GM12873 (cell line): ENCODE measurements at regions not wholly inside any gene's neighbourhood (a gene's known extent, or its start where the extent isn't known, plus 50 kb on each side); places are given as distances from the start of the nearest gene placed in this dataset.

Experiments used
- TF ChIP-seq, protein P1 (sequence below): IDR thresholded peaks from 2 replicates; pipeline ENCODE4 v1.5.1; 2012; ENCODE audit warnings: low read depth, mild to moderate bottlenecking, moderate library complexity, low read length, control low read depth; ENCODE audit not compliant: insufficient read depth; ENCODE audit errors: missing control alignments

DNA sequence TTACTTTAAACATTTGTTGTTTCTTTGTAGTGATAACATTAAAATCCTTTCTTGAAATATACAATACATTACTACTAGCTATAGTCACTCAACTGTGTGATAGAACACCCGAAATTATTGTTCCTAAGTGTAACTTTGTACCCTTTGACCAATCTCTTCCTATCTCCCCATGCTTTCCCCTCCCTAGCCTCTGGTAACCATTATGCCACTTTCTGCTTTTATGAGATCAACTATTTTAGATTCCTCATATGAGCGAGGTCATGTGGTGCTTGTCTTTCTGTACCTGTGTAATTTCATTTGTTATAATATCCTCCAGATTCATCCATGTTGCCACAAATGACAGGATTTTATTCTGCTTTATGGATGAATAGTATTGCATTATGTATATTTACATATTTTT is 629.0 kb downstream of the USP25 start:
- TF ChIP-seq, protein P1, sequence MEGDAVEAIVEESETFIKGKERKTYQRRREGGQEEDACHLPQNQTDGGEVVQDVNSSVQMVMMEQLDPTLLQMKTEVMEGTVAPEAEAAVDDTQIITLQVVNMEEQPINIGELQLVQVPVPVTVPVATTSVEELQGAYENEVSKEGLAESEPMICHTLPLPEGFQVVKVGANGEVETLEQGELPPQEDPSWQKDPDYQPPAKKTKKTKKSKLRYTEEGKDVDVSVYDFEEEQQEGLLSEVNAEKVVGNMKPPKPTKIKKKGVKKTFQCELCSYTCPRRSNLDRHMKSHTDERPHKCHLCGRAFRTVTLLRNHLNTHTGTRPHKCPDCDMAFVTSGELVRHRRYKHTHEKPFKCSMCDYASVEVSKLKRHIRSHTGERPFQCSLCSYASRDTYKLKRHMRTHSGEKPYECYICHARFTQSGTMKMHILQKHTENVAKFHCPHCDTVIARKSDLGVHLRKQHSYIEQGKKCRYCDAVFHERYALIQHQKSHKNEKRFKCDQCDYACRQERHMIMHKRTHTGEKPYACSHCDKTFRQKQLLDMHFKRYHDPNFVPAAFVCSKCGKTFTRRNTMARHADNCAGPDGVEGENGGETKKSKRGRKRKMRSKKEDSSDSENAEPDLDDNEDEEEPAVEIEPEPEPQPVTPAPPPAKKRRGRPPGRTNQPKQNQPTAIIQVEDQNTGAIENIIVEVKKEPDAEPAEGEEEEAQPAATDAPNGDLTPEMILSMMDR = no peak

DNA sequence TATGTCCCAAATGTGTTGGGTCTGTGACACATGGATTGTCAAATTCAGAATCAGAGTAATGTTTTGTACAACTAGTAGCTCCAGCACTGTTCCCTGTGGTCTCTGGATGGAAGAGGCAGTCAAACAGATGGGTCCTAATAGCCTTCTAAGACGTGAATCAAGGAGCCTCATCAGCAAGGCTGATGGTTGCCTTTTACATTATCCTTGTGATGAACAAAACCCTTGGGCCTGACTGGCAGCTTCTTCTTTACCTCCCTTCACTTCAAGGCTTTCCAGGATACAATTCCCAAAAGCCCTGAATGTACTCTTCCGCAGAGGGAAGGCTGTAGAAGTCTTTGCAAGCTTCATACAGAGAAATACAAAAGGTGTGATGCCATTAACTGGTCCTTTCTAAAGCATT is 633.3 kb downstream of the USP25 start:
- TF ChIP-seq, protein P1 = no peak

DNA sequence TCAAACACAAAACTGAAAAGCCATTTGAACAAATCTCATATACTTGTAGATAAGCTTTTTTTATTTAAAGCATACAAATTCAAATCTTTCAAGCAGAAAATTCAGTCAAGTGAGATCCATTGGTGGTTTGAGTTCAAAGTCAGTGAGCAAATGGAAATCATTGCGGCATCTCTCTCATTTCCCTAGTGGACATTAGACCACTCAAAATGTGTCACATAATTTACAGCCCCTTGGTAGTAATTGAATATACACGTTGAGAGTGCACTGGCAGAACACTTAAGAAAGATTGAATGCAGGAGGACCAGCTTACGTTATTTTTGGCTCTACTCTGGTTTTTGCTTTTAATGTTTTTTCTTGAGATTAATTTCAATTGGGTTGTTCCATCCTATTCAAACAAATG is 633.7 kb downstream of the USP25 start:
- TF ChIP-seq, protein P1 = no peak

DNA sequence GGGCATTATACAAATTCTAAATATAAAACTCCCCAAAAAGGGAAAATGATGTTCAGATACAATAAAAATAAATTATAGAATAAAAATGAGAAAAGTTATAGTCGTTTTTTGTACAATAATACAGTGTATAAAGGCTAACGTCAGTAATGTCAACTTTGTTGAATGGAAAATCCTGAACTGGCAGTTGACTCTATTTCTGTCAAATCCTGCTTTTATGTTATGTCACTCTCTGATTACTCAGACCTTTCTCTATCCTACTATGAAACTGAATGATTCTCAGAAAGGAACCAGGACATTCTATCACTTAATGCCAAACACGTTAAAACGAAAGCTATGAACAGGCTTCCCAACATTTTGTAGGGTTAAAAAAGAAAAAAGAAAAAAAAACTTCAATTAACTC is 636.4 kb downstream of the USP25 start:
- TF ChIP-seq, protein P1 = no peak

DNA sequence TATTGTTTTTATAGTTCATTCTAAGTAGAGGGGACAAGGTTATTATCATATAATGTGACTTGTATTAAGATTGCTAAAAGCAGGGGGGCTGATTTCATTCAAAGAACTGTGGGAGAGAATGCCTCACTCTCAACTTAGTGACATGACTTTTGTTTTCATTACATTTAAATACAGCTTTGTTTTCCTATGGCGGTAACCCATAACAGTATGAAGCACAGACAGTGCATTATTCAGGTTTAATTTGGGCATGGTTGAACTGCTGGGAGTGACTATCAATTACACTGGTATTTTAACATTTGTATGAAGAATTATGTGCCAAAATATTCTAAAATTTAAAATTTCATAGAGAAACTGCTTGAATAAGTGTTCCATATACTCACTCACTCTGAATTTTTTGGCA is 637.3 kb downstream of the USP25 start:
- TF ChIP-seq, protein P1 = no peak

DNA sequence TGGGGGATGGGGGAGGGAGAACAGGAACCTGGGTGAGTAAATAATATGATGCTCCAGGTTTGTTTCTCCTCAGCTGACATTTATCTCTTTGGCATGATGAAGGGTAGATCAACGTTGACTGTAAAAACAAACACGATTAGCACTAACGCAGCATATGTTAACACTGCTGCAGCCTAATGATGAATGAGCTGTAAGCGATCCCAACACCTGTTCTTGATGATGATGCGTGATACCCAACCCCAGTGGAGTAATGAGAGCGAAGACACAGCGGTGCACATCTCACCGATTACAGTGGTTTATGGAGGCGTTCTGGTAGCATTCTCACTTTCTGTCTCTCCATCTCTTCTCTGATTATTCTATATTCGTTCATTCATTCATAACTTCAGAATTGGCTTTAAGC is 640.4 kb downstream of the USP25 start:
- TF ChIP-seq, protein P1 = no peak

DNA sequence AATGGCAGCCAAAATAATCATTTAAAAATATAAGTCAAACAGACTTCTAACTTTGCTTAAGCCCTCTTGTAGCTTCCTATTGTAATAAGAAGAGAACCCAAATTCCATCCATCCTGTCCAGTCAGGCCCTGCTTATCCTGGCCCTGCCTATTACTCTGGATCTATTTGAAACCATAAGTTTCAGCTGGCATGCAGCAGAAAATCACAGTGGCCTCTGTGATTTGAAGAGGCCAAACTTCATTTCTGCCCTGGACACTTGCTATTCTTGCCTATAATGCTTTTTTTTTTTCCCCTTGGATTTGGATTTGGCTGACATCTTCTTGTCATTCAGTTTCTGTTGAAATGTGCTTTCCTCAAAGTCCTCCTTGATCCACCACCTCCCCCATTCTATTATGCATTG is 642.8 kb downstream of the USP25 start:
- TF ChIP-seq, protein P1 = no peak
